ENCODE measurements at regions not wholly inside any gene's neighbourhood (a gene's known extent, or its start where the extent isn't known, plus 50 kb on each side); places are given as distances from the start of the nearest gene placed in this dataset.

DNA sequence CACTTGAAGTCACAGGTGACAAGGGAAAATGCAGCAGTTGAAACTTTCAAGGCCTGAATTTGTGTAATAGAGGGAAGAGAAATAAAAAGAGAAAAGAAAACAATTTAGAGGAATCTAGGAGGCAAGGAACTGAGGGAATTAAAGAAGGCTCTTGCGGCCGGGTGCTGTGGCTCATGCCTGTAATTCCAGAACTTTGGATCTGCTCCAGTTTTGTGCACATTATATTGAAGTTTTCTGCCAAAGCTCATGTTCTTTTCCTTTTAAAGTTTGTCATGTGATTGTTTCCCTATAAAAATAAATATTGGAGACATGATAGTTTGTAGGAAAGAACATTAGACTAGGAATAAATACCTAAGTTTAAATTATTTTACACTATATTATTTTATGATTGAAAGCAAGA lies 433.9 kb upstream of the CPEB2 start:
- Histone ChIP-seq H3K4me3 (ENCODE audit: control insufficient read depth in 2 of 3, extremely low read depth in 1 of 3, insufficient read depth in 2 of 3, low read depth in 1 of 3, low read length in 3 of 3) (no peak overlapping the region), H3K4me1 (ENCODE audit: control insufficient read depth, extremely low read depth, insufficient read depth, low read length) (no peaks in the 10 kb centered on the region), H3K9ac (ENCODE audit: control insufficient read depth, extremely low read depth, insufficient read depth, low read length) (no peak overlapping the region), H4K20me1 (ENCODE audit: control insufficient read depth, extremely low read depth, insufficient read depth, low read length) (no peaks in the 10 kb centered on the region), H3K4me2 (ENCODE audit: control insufficient read depth, extremely low read depth, insufficient read depth, low read depth, low read length) (no peak overlapping the region), H3K79me2 (ENCODE audit: control insufficient read depth, insufficient read depth, low read length) (no peaks in the 10 kb centered on the region), H3K36me3 (ENCODE audit: control insufficient read depth in 2 of 2, extremely low read depth in 1 of 2, insufficient read depth in 2 of 2, low read length in 2 of 2) (no peaks in the 10 kb centered on the region), H3K9me3 (ENCODE audit: control insufficient read depth, low read depth, low read length) (no peaks in the 10 kb centered on the region), H2AFZ (ENCODE audit: control insufficient read depth, low read length) (no peak overlapping the region), H3K9me1 (ENCODE audit: control insufficient read depth, extremely low read depth, insufficient read depth, low read length) (no peaks in the 10 kb centered on the region), H3K27me3 (ENCODE audit: control insufficient read depth, extremely low read depth, insufficient read depth, low read length) (no peaks in the 10 kb centered on the region), H3K27ac (ENCODE audit: control insufficient read depth, insufficient read depth, low read length) (no peak overlapping the region)
- dilution Hi-C loops (cut with MboI; ENCODE audit: extremely low pct_ligation_motif_present, low sequenced_read_pairs), result no loop called here
- TF ChIP-seq, protein P1, sequence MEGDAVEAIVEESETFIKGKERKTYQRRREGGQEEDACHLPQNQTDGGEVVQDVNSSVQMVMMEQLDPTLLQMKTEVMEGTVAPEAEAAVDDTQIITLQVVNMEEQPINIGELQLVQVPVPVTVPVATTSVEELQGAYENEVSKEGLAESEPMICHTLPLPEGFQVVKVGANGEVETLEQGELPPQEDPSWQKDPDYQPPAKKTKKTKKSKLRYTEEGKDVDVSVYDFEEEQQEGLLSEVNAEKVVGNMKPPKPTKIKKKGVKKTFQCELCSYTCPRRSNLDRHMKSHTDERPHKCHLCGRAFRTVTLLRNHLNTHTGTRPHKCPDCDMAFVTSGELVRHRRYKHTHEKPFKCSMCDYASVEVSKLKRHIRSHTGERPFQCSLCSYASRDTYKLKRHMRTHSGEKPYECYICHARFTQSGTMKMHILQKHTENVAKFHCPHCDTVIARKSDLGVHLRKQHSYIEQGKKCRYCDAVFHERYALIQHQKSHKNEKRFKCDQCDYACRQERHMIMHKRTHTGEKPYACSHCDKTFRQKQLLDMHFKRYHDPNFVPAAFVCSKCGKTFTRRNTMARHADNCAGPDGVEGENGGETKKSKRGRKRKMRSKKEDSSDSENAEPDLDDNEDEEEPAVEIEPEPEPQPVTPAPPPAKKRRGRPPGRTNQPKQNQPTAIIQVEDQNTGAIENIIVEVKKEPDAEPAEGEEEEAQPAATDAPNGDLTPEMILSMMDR (optimal IDR thresholded peaks at IDR 0.05 in 1 of 3, IDR thresholded peaks at IDR 0.05 in 1 of 3, conservative IDR thresholded peaks at IDR 0.05 in 1 of 3; ENCODE audit: extremely low read depth in 1 of 3, insufficient read depth in 2 of 3, low read length in 3 of 3), result no peak
- TF ChIP-seq EZH2 (IDR thresholded peaks at IDR 0.05; ENCODE audit: low read length), result no peak
- no peak for FAIRE-seq
- DNase-seq (ENCODE audit: low read depth, low spot score), result no peak

DNA sequence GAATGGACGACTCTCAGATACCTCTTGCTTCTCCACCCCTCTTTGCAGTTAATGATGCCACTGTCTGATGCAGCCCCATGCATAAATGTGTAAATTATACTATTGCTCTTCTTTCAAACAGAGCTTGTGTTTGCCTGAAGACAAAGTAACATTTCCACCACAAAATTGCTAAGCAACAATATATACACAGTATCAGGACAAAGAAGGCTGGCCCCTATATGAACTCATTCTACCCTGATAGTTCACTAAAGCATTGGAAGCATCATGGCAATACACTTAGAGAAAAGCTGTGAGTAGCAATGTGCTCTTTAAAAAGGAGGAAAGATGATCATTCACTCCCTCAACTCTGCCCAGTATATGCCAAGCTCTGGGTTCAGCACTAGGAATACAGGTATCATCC lies 427.0 kb upstream of the CPEB2 start:
- TF ChIP-seq, protein P1 (optimal IDR thresholded peaks at IDR 0.05 in 1 of 3, IDR thresholded peaks at IDR 0.05 in 1 of 3, conservative IDR thresholded peaks at IDR 0.05 in 1 of 3; ENCODE audit: extremely low read depth in 1 of 3, insufficient read depth in 2 of 3, low read length in 3 of 3), result no peak
- no peak for TF ChIP-seq EZH2 (IDR thresholded peaks at IDR 0.05; ENCODE audit: low read length)
- FAIRE-seq (no peak), DNase-seq (ENCODE audit: low read depth, low spot score) (no peak)
- H3K27ac ChIP-seq (ENCODE audit: control insufficient read depth, insufficient read depth, low read length), result no peak overlapping the region
- no peak overlapping the region for H3K4me2 ChIP-seq (ENCODE audit: control insufficient read depth, extremely low read depth, insufficient read depth, low read depth, low read length)
- no peaks in the 10 kb centered on the region for H3K4me1 ChIP-seq (ENCODE audit: control insufficient read depth, extremely low read depth, insufficient read depth, low read length)
- no peaks in the 10 kb centered on the region for H3K9me1 ChIP-seq (ENCODE audit: control insufficient read depth, extremely low read depth, insufficient read depth, low read length)
- dilution Hi-C loops (cut with MboI; ENCODE audit: extremely low pct_ligation_motif_present, low sequenced_read_pairs), result no loop called here
- no peaks in the 10 kb centered on the region for H3K79me2 ChIP-seq (ENCODE audit: control insufficient read depth, insufficient read depth, low read length)
- no peak overlapping the region for H3K4me3 ChIP-seq (ENCODE audit: control insufficient read depth in 2 of 3, extremely low read depth in 1 of 3, insufficient read depth in 2 of 3, low read depth in 1 of 3, low read length in 3 of 3)
- no peak overlapping the region for H3K9ac ChIP-seq (ENCODE audit: control insufficient read depth, extremely low read depth, insufficient read depth, low read length)
- no peaks in the 10 kb centered on the region for H4K20me1 ChIP-seq (ENCODE audit: control insufficient read depth, extremely low read depth, insufficient read depth, low read length)
- H3K9me3 ChIP-seq (ENCODE audit: control insufficient read depth, low read depth, low read length), result no peaks in the 10 kb centered on the region
- H2AFZ ChIP-seq (ENCODE audit: control insufficient read depth, low read length), result no peak overlapping the region
- no peaks in the 10 kb centered on the region for H3K36me3 ChIP-seq (ENCODE audit: control insufficient read depth in 2 of 2, extremely low read depth in 1 of 2, insufficient read depth in 2 of 2, low read length in 2 of 2)
- H3K27me3 ChIP-seq (ENCODE audit: control insufficient read depth, extremely low read depth, insufficient read depth, low read length), result no peaks in the 10 kb centered on the region
